ENCODE measurements at regions not wholly inside any gene's neighbourhood (a gene's known extent, or its start where the extent isn't known, plus 50 kb on each side); places are given as distances from the start of the nearest gene placed in this dataset.

DNA sequence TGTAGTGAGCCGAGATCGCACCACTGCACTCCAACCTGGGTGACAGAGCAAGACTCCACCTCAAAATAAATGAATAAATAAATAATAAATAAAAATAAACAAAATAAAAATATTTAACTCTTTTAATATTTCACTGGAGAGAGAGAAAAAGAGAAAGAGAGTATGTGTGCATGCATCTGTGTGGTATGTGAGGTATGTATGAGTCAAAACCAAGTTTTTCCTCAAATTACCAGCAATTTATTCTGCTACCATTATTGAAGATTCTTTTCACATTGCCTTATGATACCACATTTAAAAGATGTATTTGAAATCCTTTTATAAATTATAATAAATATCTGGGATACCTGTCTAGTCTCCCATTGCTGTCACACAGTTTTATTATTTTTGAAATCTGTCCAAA lies 122.1 kb downstream of the CD164 start:
- TF ChIP-seq, protein P1, sequence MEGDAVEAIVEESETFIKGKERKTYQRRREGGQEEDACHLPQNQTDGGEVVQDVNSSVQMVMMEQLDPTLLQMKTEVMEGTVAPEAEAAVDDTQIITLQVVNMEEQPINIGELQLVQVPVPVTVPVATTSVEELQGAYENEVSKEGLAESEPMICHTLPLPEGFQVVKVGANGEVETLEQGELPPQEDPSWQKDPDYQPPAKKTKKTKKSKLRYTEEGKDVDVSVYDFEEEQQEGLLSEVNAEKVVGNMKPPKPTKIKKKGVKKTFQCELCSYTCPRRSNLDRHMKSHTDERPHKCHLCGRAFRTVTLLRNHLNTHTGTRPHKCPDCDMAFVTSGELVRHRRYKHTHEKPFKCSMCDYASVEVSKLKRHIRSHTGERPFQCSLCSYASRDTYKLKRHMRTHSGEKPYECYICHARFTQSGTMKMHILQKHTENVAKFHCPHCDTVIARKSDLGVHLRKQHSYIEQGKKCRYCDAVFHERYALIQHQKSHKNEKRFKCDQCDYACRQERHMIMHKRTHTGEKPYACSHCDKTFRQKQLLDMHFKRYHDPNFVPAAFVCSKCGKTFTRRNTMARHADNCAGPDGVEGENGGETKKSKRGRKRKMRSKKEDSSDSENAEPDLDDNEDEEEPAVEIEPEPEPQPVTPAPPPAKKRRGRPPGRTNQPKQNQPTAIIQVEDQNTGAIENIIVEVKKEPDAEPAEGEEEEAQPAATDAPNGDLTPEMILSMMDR (IDR thresholded peaks at IDR 0.05) = no peak
- no peak for TF ChIP-seq POLR2A (IDR thresholded peaks at IDR 0.05)
- no peaks in the 10 kb centered on the region for H3K9me3 ChIP-seq (replicated peaks in 1 of 3)
- no peak overlapping the region for H3K4me3 ChIP-seq
- WGBS, 4 donors = 96 to 99% (median 98%) methylated on average over 2 of the region's 2 CpGs
- no peaks in the 10 kb centered on the region for H3K36me3 ChIP-seq (replicated peaks in 1 of 2)
- H3K27ac ChIP-seq = no peak overlapping the region
- H3K4me1 ChIP-seq (replicated peaks in 1 of 2) = no peaks in the 10 kb centered on the region
- intact Hi-C loops (cut with DNase I) = no loop called here
- no peak for DNase-seq
- H3K27me3 ChIP-seq = no peaks in the 10 kb centered on the region

GRCh38 chr6:109258129-109258528 lies 124.1 kb downstream of the CD164 start:
- H3K27ac ChIP-seq = no peak overlapping the region
- no peaks in the 10 kb centered on the region for H3K4me1 ChIP-seq (replicated peaks in 1 of 2)
- TF ChIP-seq, protein P1 (IDR thresholded peaks at IDR 0.05) = no peak
- no peak for TF ChIP-seq POLR2A (IDR thresholded peaks at IDR 0.05)
- intact Hi-C loops (cut with DNase I) = no loop called here
- no peaks in the 10 kb centered on the region for H3K9me3 ChIP-seq (replicated peaks in 1 of 3)
- 78 to 98% (median 96%) methylated on average over 2 of the region's 2 CpGs for WGBS, 4 donors
- H3K36me3 ChIP-seq (replicated peaks in 1 of 2) = no peaks in the 10 kb centered on the region
- DNase-seq = no peak
- H3K27me3 ChIP-seq = no peaks in the 10 kb centered on the region
- no peak overlapping the region for H3K4me3 ChIP-seq

- Histone ChIP-seq H3K27ac (no peak overlapping the region), H3K27me3 (no peaks in the 10 kb centered on the region), H3K4me1 (replicated peaks in 1 of 2) (no peaks in the 10 kb centered on the region), H3K36me3 (replicated peaks in 1 of 2) (no peaks in the 10 kb centered on the region), H3K4me3 (no peak overlapping the region), H3K9me3 (replicated peaks in 1 of 3) (no peaks in the 10 kb centered on the region)
- WGBS, 4 donors = 89 to 100% (median 94%) methylated on average over 2 of the region's 2 CpGs
- DNase-seq = no peak
- TF ChIP-seq, protein P1 (IDR thresholded peaks at IDR 0.05) = no peak
- no peak for TF ChIP-seq POLR2A (IDR thresholded peaks at IDR 0.05)
- intact Hi-C loops (cut with DNase I) = no loop called here
Measured at GRCh38 chr6:109257494-109257893, 124.8 kb downstream of the CD164 start.

GRCh38 chr6:109255946-109256640 lies 126.2 kb downstream of the CD164 start:
- 74 to 90% (median 75%) methylated on average over 4 of the region's 4 CpGs for WGBS, 4 donors
- no peaks in the 10 kb centered on the region for H3K4me1 ChIP-seq (replicated peaks in 1 of 2)
- H3K4me3 ChIP-seq = no peak overlapping the region
- no peak for DNase-seq
- intact Hi-C loops (cut with DNase I) = no loop called here
- H3K27me3 ChIP-seq = no peaks in the 10 kb centered on the region
- no peaks in the 10 kb centered on the region for H3K36me3 ChIP-seq (replicated peaks in 1 of 2)
- no peaks in the 10 kb centered on the region for H3K9me3 ChIP-seq (replicated peaks in 1 of 3)
- no peak overlapping the region for H3K27ac ChIP-seq
- TF ChIP-seq, protein P1 (IDR thresholded peaks at IDR 0.05) = no peak
- no peak for TF ChIP-seq POLR2A (IDR thresholded peaks at IDR 0.05)

Data from adrenal gland (tissue), 9 donors.